Stomach (tissue), 8 donors: ENCODE measurements at regions not wholly inside any gene's neighbourhood (a gene's known extent, or its start where the extent isn't known, plus 50 kb on each side); places are given as distances from the start of the nearest gene placed in this dataset.
A peak's percentile ranks its signal among the peaks of the same experiment; 100 is the strongest.

Experiments used
- DNase-seq, 2 donors: peaks; one replicate each; pipeline versions ENCODE4 v3.0.0 to v3.0.0-alpha.2; 2013 to 2019
- H3K27ac ChIP-seq, 5 donors: fragments of 200-600 bp in 4 of 5; sonication (generic) in 4 of 5; one replicate each; pipeline ENCODE4 v1.5.1; 2013 to 2019; ENCODE audit warnings: mild to moderate bottlenecking in 1 of 5, moderate library complexity in 1 of 5
- H3K27me3 ChIP-seq, 3 donors: fragments of 200-600 bp; sonication (generic); one replicate each; pipeline ENCODE4 v1.5.1; 2017 to 2019; ENCODE audit warnings: mixed run types in 1 of 3
- H3K36me3 ChIP-seq, 4 donors: fragments of 200-600 bp; sonication (generic); 1 replicate in 3 of 4; 2 replicates in 1 of 4; pipeline ENCODE4 v1.5.1; 2016 to 2019
- H3K4me1 ChIP-seq, 4 donors: fragments of 200-600 bp; sonication (generic); one replicate each; pipeline ENCODE4 v1.5.1; 2016 to 2019
- H3K4me3 ChIP-seq, 4 donors: fragments of 200-600 bp; sonication (generic) in 3 of 4; one replicate each; pipeline ENCODE4 v1.5.1; 2016 to 2019; ENCODE audit warnings: mild to moderate bottlenecking in 1 of 4
- H3K9me3 ChIP-seq, 4 donors: fragments of 200-600 bp; sonication (generic); one replicate each; pipeline ENCODE4 v1.5.1; 2016 to 2019
- EP300 ChIP-seq: sonication (generic); formaldehyde crosslinking; IDR thresholded peaks from one replicate; pipeline ENCODE4 v1.6.1; 2017; ENCODE audit warnings: antibody characterized with exemption
- POLR2A ChIP-seq, 4 donors: fragments of 450-650 bp; IDR thresholded peaks; one replicate each; pipeline ENCODE4 v1.6.1; 2016; ENCODE audit warnings: antibody characterized with exemption in 4 of 4, control low read depth in 2 of 4, mild to moderate bottlenecking in 1 of 4, moderate library complexity in 1 of 4
- POLR2AphosphoS5 ChIP-seq, 3 donors: sonication (generic); formaldehyde crosslinking; IDR thresholded peaks; one replicate each; pipeline ENCODE4 v1.6.1; 2016; ENCODE audit warnings: antibody characterized with exemption in 3 of 3
- WGBS, 5 donors: extraction: QIAGEN DNeasy Blood & Tissue Kit in 3 of 5; methylation state at CpG; one replicate each; pipeline versions ENCODE4 v1.1.5 to v1.1.7; 2013 to 2018; 5-methylcytosine and 5-hydroxymethylcytosine counted together
- intact Hi-C: fragments of 100-400 bp; cut with DNase I; formaldehyde crosslinking; loops from one replicate; pipeline ENCODE4 v1.15.1; 2023; ENCODE audit warnings: low total_unique reads
- TF ChIP-seq, protein P1 (sequence below), 7 experiments: fragments of 450-650 bp in 4 of 7; fragments of 200-600 bp in 3 of 7; sonication (generic) in 3 of 7; IDR thresholded peaks; one replicate each; pipeline ENCODE4 v1.5.1; 2016 to 2019; ENCODE audit warnings: antibody characterized with exemption in 7 of 7, control low read depth in 2 of 7, mild to moderate bottlenecking in 1 of 7
- donor health status: healthy with polysubstance abuse.
- donor health status: Bipolar disorder and iron deficiency.
- donor health status: healthy.

GRCh38 chr11:19557185-19557584 lies 155.5 kb upstream of the NAV2 start:
- TF ChIP-seq POLR2A (IDR thresholded peaks at IDR 0.05) (no peak), POLR2AphosphoS5 (IDR thresholded peaks at IDR 0.05) (no peak), EP300 (no peak)
- TF ChIP-seq, protein P1, sequence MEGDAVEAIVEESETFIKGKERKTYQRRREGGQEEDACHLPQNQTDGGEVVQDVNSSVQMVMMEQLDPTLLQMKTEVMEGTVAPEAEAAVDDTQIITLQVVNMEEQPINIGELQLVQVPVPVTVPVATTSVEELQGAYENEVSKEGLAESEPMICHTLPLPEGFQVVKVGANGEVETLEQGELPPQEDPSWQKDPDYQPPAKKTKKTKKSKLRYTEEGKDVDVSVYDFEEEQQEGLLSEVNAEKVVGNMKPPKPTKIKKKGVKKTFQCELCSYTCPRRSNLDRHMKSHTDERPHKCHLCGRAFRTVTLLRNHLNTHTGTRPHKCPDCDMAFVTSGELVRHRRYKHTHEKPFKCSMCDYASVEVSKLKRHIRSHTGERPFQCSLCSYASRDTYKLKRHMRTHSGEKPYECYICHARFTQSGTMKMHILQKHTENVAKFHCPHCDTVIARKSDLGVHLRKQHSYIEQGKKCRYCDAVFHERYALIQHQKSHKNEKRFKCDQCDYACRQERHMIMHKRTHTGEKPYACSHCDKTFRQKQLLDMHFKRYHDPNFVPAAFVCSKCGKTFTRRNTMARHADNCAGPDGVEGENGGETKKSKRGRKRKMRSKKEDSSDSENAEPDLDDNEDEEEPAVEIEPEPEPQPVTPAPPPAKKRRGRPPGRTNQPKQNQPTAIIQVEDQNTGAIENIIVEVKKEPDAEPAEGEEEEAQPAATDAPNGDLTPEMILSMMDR (IDR thresholded peaks at IDR 0.05): no peak
- intact Hi-C loops: loop anchor here (5.0 kb wide), 1 partner anchor 575 kb away; no protein-coding TSS in a partner anchor
- Histone ChIP-seq H3K27ac (no peak overlapping the region), H3K36me3 (no peaks in the 10 kb centered on the region), H3K27me3 (no peaks in the 10 kb centered on the region), H3K9me3 (no peaks in the 10 kb centered on the region), H3K4me3 (no peak overlapping the region), H3K4me1 (peaks cover 0 to 10% (median 3%) of the 10 kb centered on the region in 4 donors)
- no peak for DNase-seq
- 59 to 67% (median 64%) methylated on average over 6 of the region's 6 CpGs for WGBS, 5 donors

- TF ChIP-seq EP300: no peak
- TF ChIP-seq POLR2AphosphoS5 (IDR thresholded peaks at IDR 0.05): no peak
- TF ChIP-seq, protein P1 (IDR thresholded peaks at IDR 0.05): no peak
- no peak for TF ChIP-seq POLR2A (IDR thresholded peaks at IDR 0.05)
- no peaks in the 10 kb centered on the region for H3K27me3 ChIP-seq
- 41 to 59% (median 43%) methylated on average over 2 to 3 of the region's 3 CpGs for WGBS, 5 donors
- H3K4me3 ChIP-seq: no peak overlapping the region
- intact Hi-C loops: loop anchor here (5.0 kb wide), 1 partner anchor 577 kb away; no protein-coding TSS in a partner anchor
- H3K9me3 ChIP-seq: no peaks in the 10 kb centered on the region
- H3K27ac ChIP-seq: no peak overlapping the region
- H3K4me1 ChIP-seq: peaks cover 0 to 10% (median 3%) of the 10 kb centered on the region in 4 donors
- DNase-seq: no peak
- no peaks in the 10 kb centered on the region for H3K36me3 ChIP-seq
Observed at GRCh38 chr11:19555266-19555665, 157.4 kb upstream of the NAV2 start.

DNA sequence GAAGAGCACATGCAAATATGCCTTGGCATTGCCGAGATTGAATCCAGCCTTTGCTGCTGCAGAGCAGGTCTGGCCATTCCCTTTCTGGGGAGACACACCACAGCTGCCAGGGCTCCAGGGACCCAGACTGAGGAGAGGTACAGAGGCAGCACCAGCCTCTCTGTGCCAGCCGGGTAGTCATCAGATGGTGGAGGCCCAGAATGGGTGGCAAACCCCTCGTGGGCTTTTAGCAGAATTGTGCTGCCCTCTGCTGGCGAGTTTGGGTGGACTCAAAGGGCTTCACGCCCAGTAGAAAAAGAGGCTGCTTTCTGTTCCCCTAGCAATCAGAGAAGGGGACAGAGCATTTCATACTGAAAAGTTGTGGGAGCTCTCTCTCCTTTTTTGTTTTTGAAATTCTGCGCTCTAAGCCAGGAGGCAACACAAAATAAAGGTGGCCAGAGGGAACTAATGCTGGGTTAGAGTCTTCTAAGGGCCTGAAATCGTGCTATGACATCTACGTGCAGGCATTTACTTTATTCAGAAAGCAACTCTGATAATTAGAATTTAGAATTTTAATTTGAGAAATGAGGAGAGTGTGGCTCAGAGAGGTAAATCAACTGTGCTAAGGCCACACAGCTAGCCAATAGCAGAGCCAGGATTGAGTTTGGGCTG lies 158.8 kb upstream of the NAV2 start:
- no peaks in the 10 kb centered on the region for H3K27me3 ChIP-seq
- H3K4me3 ChIP-seq: no peak overlapping the region
- 33 to 41% (median 40%) methylated on average over 8 of the region's 8 CpGs for WGBS, 5 donors
- H3K4me1 ChIP-seq: peaks cover 0 to 10% (median 3%) of the 10 kb centered on the region in 4 donors
- H3K27ac ChIP-seq: no peak overlapping the region
- intact Hi-C loops: loop anchor here (5.0 kb wide), 2 partner anchors 247 to 482 kb away; no protein-coding TSS in a partner anchor
- no peaks in the 10 kb centered on the region for H3K36me3 ChIP-seq
- no peaks in the 10 kb centered on the region for H3K9me3 ChIP-seq
- peak; percentile 89 to 91 for DNase-seq
- TF ChIP-seq, protein P1 (IDR thresholded peaks at IDR 0.05): peak in 6 of 7 experiments; percentile 30 to 89 (median 84)
- TF ChIP-seq EP300: no peak
- TF ChIP-seq POLR2A (IDR thresholded peaks at IDR 0.05): no peak
- peak in 1 of 3 donors; percentile 30 for TF ChIP-seq POLR2AphosphoS5 (IDR thresholded peaks at IDR 0.05)

DNA sequence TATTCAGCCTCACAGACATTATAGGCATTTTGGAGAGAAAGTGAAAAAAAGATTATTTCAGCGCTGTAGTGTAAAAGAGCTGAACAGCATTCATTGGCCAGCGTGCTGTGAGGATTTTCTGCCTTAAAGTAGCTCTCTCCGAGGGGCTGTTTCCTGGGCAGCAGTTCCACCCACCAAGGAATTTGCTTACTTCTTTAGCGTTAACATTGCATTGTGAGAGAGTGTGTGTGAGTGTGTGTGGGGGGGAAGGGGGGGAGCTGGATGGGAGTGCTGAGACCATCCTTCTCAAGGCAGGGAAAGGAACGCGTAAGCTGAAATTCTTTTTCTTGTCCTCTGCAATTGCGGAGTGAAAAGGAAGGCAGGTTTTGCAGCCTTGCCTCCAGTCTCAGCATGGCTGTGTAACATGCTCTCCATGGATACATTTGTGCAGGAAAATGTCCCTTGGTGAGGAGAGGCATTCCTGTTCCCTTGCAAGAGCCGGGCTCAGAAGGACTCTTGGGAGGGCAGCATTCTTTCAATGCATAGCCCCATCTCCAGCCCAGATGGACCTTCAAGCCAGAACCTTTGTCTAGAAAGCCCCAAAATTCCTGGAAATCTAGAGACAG lies 159.9 kb upstream of the NAV2 start:
- Histone ChIP-seq H3K36me3 (no peaks in the 10 kb centered on the region), H3K9me3 (no peaks in the 10 kb centered on the region), H3K4me1 (peaks cover 0 to 7% (median 1%) of the 10 kb centered on the region in 4 donors), H3K27ac (no peak overlapping the region), H3K27me3 (no peaks in the 10 kb centered on the region), H3K4me3 (no peak overlapping the region)
- WGBS, 5 donors: 70 to 85% (median 81%) methylated on average over 8 of the region's 8 CpGs
- intact Hi-C loops: loop anchor here (5.0 kb wide), 2 partner anchors 245 to 480 kb away; no protein-coding TSS in a partner anchor
- TF ChIP-seq POLR2A (IDR thresholded peaks at IDR 0.05) (no peak), POLR2AphosphoS5 (IDR thresholded peaks at IDR 0.05) (no peak), EP300 (no peak)
- TF ChIP-seq, protein P1 (IDR thresholded peaks at IDR 0.05): no peak
- DNase-seq: no peak
